Uterus (tissue), 2 donors: ENCODE measurements at regions not wholly inside any gene's neighbourhood (a gene's known extent, or its start where the extent isn't known, plus 50 kb on each side); places are given as distances from the start of the nearest gene placed in this dataset.

ENCODE experiments used
- CTCF ChIP-seq, 4 experiments: fragments of 200-600 bp in 2 of 4; fragments of 450-650 bp in 2 of 4; sonication (generic) in 2 of 4; IDR thresholded peaks; one replicate each; pipeline ENCODE4 v1.5.1; 2016 to 2019; ENCODE audit warnings: antibody characterized with exemption in 4 of 4, mild to moderate bottlenecking in 2 of 4, moderate library complexity in 1 of 4
- POLR2A ChIP-seq, 2 donors: fragments of 450-650 bp; IDR thresholded peaks; one replicate each; pipeline ENCODE4 v1.6.1; 2016; ENCODE audit warnings: antibody characterized with exemption in 2 of 2, mild to moderate bottlenecking in 1 of 2, moderate library complexity in 1 of 2

GRCh38 chr18:57895182-57895581, 92.1 kb upstream of the ATP8B1 start:
- TF ChIP-seq CTCF (IDR thresholded peaks at IDR 0.05), result no peak
- no peak for TF ChIP-seq POLR2A (IDR thresholded peaks at IDR 0.05)
